ENCODE measurements at regions not wholly inside any gene's neighbourhood (a gene's known extent, or its start where the extent isn't known, plus 50 kb on each side); places are given as distances from the start of the nearest gene placed in this dataset.

GRCh38 chr6:95784019-95784418 is 206.7 kb downstream of the MANEA start:
- no peak for DNase-seq

GRCh38 chr6:95784869-95785268 is 207.5 kb downstream of the MANEA start:
- DNase-seq: no peak

GRCh38 chr6:95785785-95786184 is 208.4 kb downstream of the MANEA start:
- no peak for DNase-seq

GRCh38 chr6:95786802-95787201 is 209.5 kb downstream of the MANEA start:
- DNase-seq: no peak

- DNase-seq: no peak
Measured at GRCh38 chr6:95790787-95791186, 213.5 kb downstream of the MANEA start.

GRCh38 chr6:95794749-95795148 is 217.4 kb downstream of the MANEA start:
- DNase-seq: no peak

- no peak for DNase-seq
Measured at GRCh38 chr6:95795927-95796326, 218.6 kb downstream of the MANEA start.

GRCh38 chr6:95797054-95797453 is 218.7 kb upstream of the FUT9 start:
- no peak for DNase-seq

GRCh38 chr6:95802978-95803377 is 212.8 kb upstream of the FUT9 start:
- no peak for DNase-seq

GRCh38 chr6:95803889-95804288 is 211.9 kb upstream of the FUT9 start:
- no peak for DNase-seq

GRCh38 chr6:95804847-95805541 is 210.8 kb upstream of the FUT9 start:
- no peak for DNase-seq

GRCh38 chr6:95805699-95806098 is 210.1 kb upstream of the FUT9 start:
- DNase-seq: no peak

GRCh38 chr6:95815389-95816056 is 200.3 kb upstream of the FUT9 start:
- no peak for DNase-seq

- no peak for DNase-seq
Measured at GRCh38 chr6:95819461-95819860, 196.3 kb upstream of the FUT9 start.

- no peak for DNase-seq
Measured at GRCh38 chr6:95819939-95820338, 195.8 kb upstream of the FUT9 start.

GRCh38 chr6:95830859-95831557 is 184.8 kb upstream of the FUT9 start:
- DNase-seq: no peak

GRCh38 chr6:95837890-95838289 is 177.9 kb upstream of the FUT9 start:
- DNase-seq: no peak

GRCh38 chr6:95841560-95841959 is 174.2 kb upstream of the FUT9 start:
- no peak for DNase-seq

- no peak for DNase-seq
Measured at GRCh38 chr6:95846652-95847051, 169.1 kb upstream of the FUT9 start.

- DNase-seq: no peak
Measured at GRCh38 chr6:95847061-95847460, 168.7 kb upstream of the FUT9 start.

GRCh38 chr6:95848717-95849116 is 167.1 kb upstream of the FUT9 start:
- no peak for DNase-seq

GRCh38 chr6:95856876-95857364 is 158.9 kb upstream of the FUT9 start:
- DNase-seq: no peak

GRCh38 chr6:95865857-95866256 is 149.9 kb upstream of the FUT9 start:
- DNase-seq: no peak

- DNase-seq: no peak
Measured at GRCh38 chr6:95866732-95867131, 149.0 kb upstream of the FUT9 start.
